ENCODE measurements at regions not wholly inside any gene's neighbourhood (a gene's known extent, or its start where the extent isn't known, plus 50 kb on each side); places are given as distances from the start of the nearest gene placed in this dataset.

GRCh38 chr15:94555841-94556519, 324.6 kb downstream of the MCTP2 start:
- no peak overlapping the region for H3K18ac ChIP-seq (ENCODE audit: extremely low read depth, low read length)
- no peaks in the 10 kb centered on the region for H3K23me2 ChIP-seq (ENCODE audit: low read depth, low read length)
- no peak overlapping the region for H3K4me3 ChIP-seq (ENCODE audit: extremely low read depth in 1 of 4, insufficient read depth in 2 of 4, low read depth in 3 of 4, low read length in 4 of 4)
- H3K4me1 ChIP-seq (replicated peaks in 1 of 4; ENCODE audit: control insufficient read depth in 3 of 4, insufficient read depth in 4 of 4, low read length in 3 of 4): no peaks in the 10 kb centered on the region
- FAIRE-seq (no peak), DNase-seq (ENCODE audit: low read depth in 1 of 2, low spot score in 2 of 2) (no peak)
- H4K8ac ChIP-seq (ENCODE audit: extremely low read depth, insufficient read depth, low read length): no peak overlapping the region
- no peak overlapping the region for H2BK20ac ChIP-seq (ENCODE audit: low read length)
- no peak overlapping the region for H3K4ac ChIP-seq (replicated peaks; ENCODE audit: insufficient read length, low read depth, low read length)
- H3K36me3 ChIP-seq (ENCODE audit: control insufficient read depth in 2 of 4, insufficient read depth in 4 of 4, low read length in 3 of 4): no peaks in the 10 kb centered on the region
- H3K27ac ChIP-seq (ENCODE audit: low read depth, low read length): no peak overlapping the region
- TF ChIP-seq KDM4A (IDR thresholded peaks at IDR 0.05; ENCODE audit: low read depth, low read length, severe bottlenecking) (no peak), HDAC2 (IDR thresholded peaks at IDR 0.05; ENCODE audit: borderline replicate concordance in 1 of 2, low read depth in 2 of 2, low read length in 2 of 2) (no peak), MAX (IDR thresholded peaks at IDR 0.05) (no peak), NANOG (IDR thresholded peaks at IDR 0.05; ENCODE audit: insufficient read depth, low read depth, low read length, poor library complexity, severe bottlenecking) (no peak), BCL11A (IDR thresholded peaks at IDR 0.05; ENCODE audit: low read depth in 2 of 2, low read length in 2 of 2) (no peak), KDM5A (IDR thresholded peaks at IDR 0.05; ENCODE audit: low read length) (no peak), FOSL1 (IDR thresholded peaks at IDR 0.05; ENCODE audit: insufficient read depth, low read depth, low read length) (no peak), GTF2F1 (IDR thresholded peaks at IDR 0.05; ENCODE audit: borderline replicate concordance, low read depth, low read length) (no peak), NRF1 (IDR thresholded peaks at IDR 0.05; ENCODE audit: low read depth, low read length) (no peak), BRCA1 (IDR thresholded peaks at IDR 0.05; ENCODE audit: low read depth, low read length) (no peak)
- CTCF ChIA-PET (ENCODE audit: partially characterized antibody): interaction anchor here (0.8 kb wide), 1 partner anchor 233 kb away, joined by 3 read pairs; no protein-coding TSS in a partner anchor
- no peak overlapping the region for H2AFZ ChIP-seq (ENCODE audit: low read length)
- no peak overlapping the region for H3K56ac ChIP-seq (replicated peaks; ENCODE audit: insufficient read length, low read depth, low read length)
- no peaks in the 10 kb centered on the region for H3K27me3 ChIP-seq (replicated peaks in 1 of 4; ENCODE audit: control insufficient read depth in 3 of 4, extremely low read depth in 1 of 4, insufficient read depth in 3 of 4, low read length in 3 of 4)
- H4K5ac ChIP-seq (ENCODE audit: insufficient read length, low read depth, low read length): no peak overlapping the region
- H4K20me1 ChIP-seq (replicated peaks in 1 of 2; ENCODE audit: control insufficient read depth in 1 of 2, insufficient read depth in 2 of 2, low read length in 2 of 2): no peaks in the 10 kb centered on the region
- no peaks in the 10 kb centered on the region for H3K79me1 ChIP-seq (ENCODE audit: low read depth, low read length)
- no peak overlapping the region for H2AK5ac ChIP-seq (ENCODE audit: low read depth, low read length)
- H4K91ac ChIP-seq (replicated peaks; ENCODE audit: insufficient read length, low read length): no peak overlapping the region
- H3K79me2 ChIP-seq (ENCODE audit: control insufficient read depth in 1 of 2, insufficient read depth in 2 of 2, low read length in 2 of 2): no peaks in the 10 kb centered on the region
- H2BK120ac ChIP-seq (replicated peaks; ENCODE audit: low read depth, low read length): no peak overlapping the region
- H3K9me3 ChIP-seq (ENCODE audit: insufficient read depth in 2 of 2, low read depth in 1 of 2, low read length in 1 of 2): no peaks in the 10 kb centered on the region
- no peak overlapping the region for H3K4me2 ChIP-seq (ENCODE audit: insufficient read depth in 1 of 2, low read depth in 2 of 2, low read length in 2 of 2)
- no peak overlapping the region for H2BK12ac ChIP-seq (ENCODE audit: low read depth, low read length)
- H3K23ac ChIP-seq (ENCODE audit: insufficient read length): no peak overlapping the region
- no peak overlapping the region for H2BK5ac ChIP-seq (ENCODE audit: low read depth, low read length)
- WGBS, 2 experiments (ENCODE audit: extremely low coverage in 1 of 2, insufficient coverage in 1 of 2, insufficient read length in 1 of 2, insufficient replicate concordance in 2 of 2, low coverage in 1 of 2, low lambda C conversion rate in 2 of 2, missing lambda C conversion rate in 1 of 2): 100% methylated on average over 2 of the region's 2 CpGs; no CpG with 5 or more reads in 1 of the 2 experiments
- H3K9ac ChIP-seq (replicated peaks in 1 of 4; ENCODE audit: extremely low read depth in 1 of 4, low read depth in 3 of 4, low read length in 3 of 4): no peak overlapping the region
- POLR2A ChIA-PET (ENCODE audit: partially characterized antibody): interaction anchor here (0.6 kb wide), 1 partner anchor 210 kb away, joined by 3 read pairs; no protein-coding TSS in a partner anchor
- no peak overlapping the region for H3K14ac ChIP-seq (ENCODE audit: insufficient read length)
- H2BK15ac ChIP-seq (ENCODE audit: low read length): no peak overlapping the region

Data from H1 (cell line).